WTC11 (cell line): ENCODE measurements at regions not wholly inside any gene's neighbourhood (a gene's known extent, or its start where the extent isn't known, plus 50 kb on each side); places are given as distances from the start of the nearest gene placed in this dataset.

ENCODE experiments used
- ATAC-seq: fragments of 200-7000 bp; cut with Tn5 transposase; 2 replicates; pipeline ENCODE4 v1.10.0; 2021; ENCODE audit warnings: mild to moderate bottlenecking, moderate library complexity
- CTCF ChIA-PET: fragments of 300-600 bp; sonication (Branson Sonifier 250); formaldehyde crosslinking; loops from one replicate; lab custom pipeline; 2021; ENCODE audit warnings: antibody characterized with exemption; lab: Charles Lee
- POLR2A ChIA-PET: fragments of 350-600 bp; sonication (Branson Sonifier 250); formaldehyde crosslinking; loops from one replicate; lab custom pipeline; 2021; ENCODE audit warnings: antibody characterized with exemption; lab: Charles Lee
- DNase-seq: peaks from one replicate; pipeline ENCODE4 v3.0.0; 2021; ENCODE audit warnings: low spot score
- H3K27ac Mint-ChIP-seq: 2 replicates; pipeline ENCODE4 v1.8.0; 2021; ENCODE audit warnings: mixed read lengths
- H3K27me3 Mint-ChIP-seq: 2 replicates; pipeline ENCODE4 v1.8.0; 2021; ENCODE audit warnings: low read depth, mild to moderate bottlenecking, moderate library complexity, mixed read lengths
- H3K36me3 Mint-ChIP-seq: 2 replicates; pipeline ENCODE4 v1.8.0; 2021; ENCODE audit warnings: mixed read lengths
- H3K4me1 Mint-ChIP-seq: 2 replicates; pipeline ENCODE4 v1.8.0; 2022; ENCODE audit warnings: mixed read lengths
- H3K4me3 Mint-ChIP-seq: 2 replicates; pipeline ENCODE4 v1.8.0; 2021; ENCODE audit warnings: mild to moderate bottlenecking, moderate library complexity, mixed read lengths
- H3K9me3 Mint-ChIP-seq: 2 replicates; pipeline ENCODE4 v1.8.0; 2021; ENCODE audit warnings: mixed read lengths
- CBFB ChIP-seq: sonication (generic); formaldehyde crosslinking; IDR thresholded peaks from 2 replicates; pipeline ENCODE4 v1.8.1; 2022; ENCODE audit warnings: mild to moderate bottlenecking, low read depth, missing genetic modification reagents
- ESRRA ChIP-seq: sonication (generic); formaldehyde crosslinking; IDR thresholded peaks from 2 replicates; pipeline ENCODE4 v1.8.1; 2022; ENCODE audit warnings: mild to moderate bottlenecking, missing genetic modification reagents, borderline replicate concordance
- FOXJ3 ChIP-seq: sonication (generic); formaldehyde crosslinking; IDR thresholded peaks from 2 replicates; pipeline ENCODE4 v1.9.0; 2021; ENCODE audit warnings: missing genetic modification reagents, mild to moderate bottlenecking, borderline replicate concordance
- FOXP1 ChIP-seq: sonication (generic); formaldehyde crosslinking; IDR thresholded peaks from 2 replicates; pipeline ENCODE4 v1.8.0; 2022; ENCODE audit warnings: missing genetic modification reagents, mild to moderate bottlenecking, moderate library complexity, borderline replicate concordance
- GABPB1 ChIP-seq: sonication (generic); formaldehyde crosslinking; IDR thresholded peaks from 2 replicates; pipeline ENCODE4 v1.8.1; 2023; ENCODE audit warnings: mild to moderate bottlenecking, missing genetic modification reagents
- GRHL2 ChIP-seq: fragments of 250-450 bp; sonication (Bioruptor Pico); IDR thresholded peaks from 2 replicates; pipeline ENCODE4 v1.8.0; 2022; ENCODE audit warnings: mild to moderate bottlenecking, moderate library complexity; ENCODE audit not compliant: insufficient replicate concordance, severe bottlenecking
- OVOL2 ChIP-seq: fragments of 250-450 bp; sonication (Bioruptor Pico); IDR thresholded peaks from 2 replicates; pipeline ENCODE4 v1.9.0; 2021; ENCODE audit warnings: mild to moderate bottlenecking, borderline replicate concordance
- SOX15 ChIP-seq: fragments of 250-450 bp; sonication (Bioruptor Pico); IDR thresholded peaks from 2 replicates; pipeline ENCODE4 v1.9.0; 2021; ENCODE audit warnings: mild to moderate bottlenecking
- ZNF138 ChIP-seq: sonication (generic); formaldehyde crosslinking; conservative IDR thresholded peaks from 2 replicates; pipeline ENCODE4 v1.8.1; 2022; ENCODE audit warnings: mild to moderate bottlenecking, moderate library complexity, missing genetic modification reagents
- TF ChIP-seq, protein P1 (sequence below): sonication (generic); formaldehyde crosslinking; IDR thresholded peaks from 2 replicates; pipeline ENCODE4 v1.8.1; 2023; ENCODE audit warnings: mild to moderate bottlenecking, missing genetic modification reagents, borderline replicate concordance
- TF ChIP-seq, protein P2 (sequence below): sonication (generic); formaldehyde crosslinking; IDR thresholded peaks from 2 replicates; pipeline ENCODE4 v1.8.1; 2023; ENCODE audit warnings: mild to moderate bottlenecking, missing genetic modification reagents
- TF ChIP-seq, protein P3 (sequence below): fragments of 250-450 bp; sonication (Bioruptor Pico); IDR thresholded peaks from 2 replicates; pipeline ENCODE4 v1.9.0; 2021; ENCODE audit warnings: moderate library complexity, mild to moderate bottlenecking, inconsistent platforms, borderline replicate concordance
- TF ChIP-seq, protein P4 (sequence below): sonication (generic); formaldehyde crosslinking; IDR thresholded peaks from 2 replicates; pipeline ENCODE4 v1.8.1; 2022; ENCODE audit warnings: missing genetic modification reagents, borderline replicate concordance
- TF ChIP-seq, protein P5 (sequence below): fragments of 200-600 bp; IDR thresholded peaks from 2 replicates; pipeline ENCODE4 v1.8.0; 2022; ENCODE audit warnings: antibody characterized with exemption
- TF ChIP-seq, protein P6 (sequence below): sonication (generic); formaldehyde crosslinking; IDR thresholded peaks from 2 replicates; pipeline ENCODE4 v1.8.1; 2023; ENCODE audit warnings: mild to moderate bottlenecking, moderate library complexity, missing genetic modification reagents
- TF ChIP-seq, protein P7 (sequence below): fragments of 250-450 bp; sonication (Bioruptor Pico); IDR thresholded peaks from 2 replicates; pipeline ENCODE4 v2.1.2; 2022; ENCODE audit warnings: mild to moderate bottlenecking, moderate library complexity
- TF ChIP-seq, protein P8 (sequence below): sonication (generic); formaldehyde crosslinking; conservative IDR thresholded peaks from 2 replicates; pipeline ENCODE4 v1.8.1; 2022; ENCODE audit warnings: mild to moderate bottlenecking, missing genetic modification reagents

DNA sequence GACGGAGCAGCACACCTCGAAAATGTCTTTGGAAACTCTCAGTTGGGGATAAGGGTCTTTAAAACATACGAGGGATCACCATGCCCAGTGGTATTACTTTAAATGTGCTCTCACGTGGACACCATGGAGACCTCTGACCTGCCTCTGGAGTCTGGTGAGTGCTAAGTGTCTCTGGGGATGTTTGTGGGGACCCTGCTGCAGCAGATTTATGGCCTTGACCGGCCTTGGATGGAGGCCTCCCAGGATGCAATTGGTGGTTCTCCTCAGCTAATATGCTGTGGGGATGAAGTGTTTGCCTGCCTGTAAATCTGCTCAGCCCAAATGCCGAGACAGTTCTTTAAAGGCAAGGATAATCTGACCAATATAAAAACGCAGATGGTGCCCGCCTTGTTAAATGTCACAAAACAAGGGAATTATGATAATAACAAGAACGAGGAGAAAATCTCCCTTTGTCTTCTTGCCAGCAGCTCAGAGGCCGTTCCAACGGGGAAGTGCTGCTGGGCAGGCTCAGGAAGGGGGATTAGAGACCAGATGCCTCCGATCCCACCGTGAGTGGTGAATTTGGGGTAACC lies 154.4 kb downstream of the ABCC12 start (continued):
- TF ChIP-seq, protein P1, sequence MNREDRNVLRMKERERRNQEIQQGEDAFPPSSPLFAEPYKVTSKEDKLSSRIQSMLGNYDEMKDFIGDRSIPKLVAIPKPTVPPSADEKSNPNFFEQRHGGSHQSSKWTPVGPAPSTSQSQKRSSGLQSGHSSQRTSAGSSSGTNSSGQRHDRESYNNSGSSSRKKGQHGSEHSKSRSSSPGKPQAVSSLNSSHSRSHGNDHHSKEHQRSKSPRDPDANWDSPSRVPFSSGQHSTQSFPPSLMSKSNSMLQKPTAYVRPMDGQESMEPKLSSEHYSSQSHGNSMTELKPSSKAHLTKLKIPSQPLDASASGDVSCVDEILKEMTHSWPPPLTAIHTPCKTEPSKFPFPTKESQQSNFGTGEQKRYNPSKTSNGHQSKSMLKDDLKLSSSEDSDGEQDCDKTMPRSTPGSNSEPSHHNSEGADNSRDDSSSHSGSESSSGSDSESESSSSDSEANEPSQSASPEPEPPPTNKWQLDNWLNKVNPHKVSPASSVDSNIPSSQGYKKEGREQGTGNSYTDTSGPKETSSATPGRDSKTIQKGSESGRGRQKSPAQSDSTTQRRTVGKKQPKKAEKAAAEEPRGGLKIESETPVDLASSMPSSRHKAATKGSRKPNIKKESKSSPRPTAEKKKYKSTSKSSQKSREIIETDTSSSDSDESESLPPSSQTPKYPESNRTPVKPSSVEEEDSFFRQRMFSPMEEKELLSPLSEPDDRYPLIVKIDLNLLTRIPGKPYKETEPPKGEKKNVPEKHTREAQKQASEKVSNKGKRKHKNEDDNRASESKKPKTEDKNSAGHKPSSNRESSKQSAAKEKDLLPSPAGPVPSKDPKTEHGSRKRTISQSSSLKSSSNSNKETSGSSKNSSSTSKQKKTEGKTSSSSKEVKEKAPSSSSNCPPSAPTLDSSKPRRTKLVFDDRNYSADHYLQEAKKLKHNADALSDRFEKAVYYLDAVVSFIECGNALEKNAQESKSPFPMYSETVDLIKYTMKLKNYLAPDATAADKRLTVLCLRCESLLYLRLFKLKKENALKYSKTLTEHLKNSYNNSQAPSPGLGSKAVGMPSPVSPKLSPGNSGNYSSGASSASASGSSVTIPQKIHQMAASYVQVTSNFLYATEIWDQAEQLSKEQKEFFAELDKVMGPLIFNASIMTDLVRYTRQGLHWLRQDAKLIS (CRISPR knock-in tag) = no peak
- TF ChIP-seq, protein P2, sequence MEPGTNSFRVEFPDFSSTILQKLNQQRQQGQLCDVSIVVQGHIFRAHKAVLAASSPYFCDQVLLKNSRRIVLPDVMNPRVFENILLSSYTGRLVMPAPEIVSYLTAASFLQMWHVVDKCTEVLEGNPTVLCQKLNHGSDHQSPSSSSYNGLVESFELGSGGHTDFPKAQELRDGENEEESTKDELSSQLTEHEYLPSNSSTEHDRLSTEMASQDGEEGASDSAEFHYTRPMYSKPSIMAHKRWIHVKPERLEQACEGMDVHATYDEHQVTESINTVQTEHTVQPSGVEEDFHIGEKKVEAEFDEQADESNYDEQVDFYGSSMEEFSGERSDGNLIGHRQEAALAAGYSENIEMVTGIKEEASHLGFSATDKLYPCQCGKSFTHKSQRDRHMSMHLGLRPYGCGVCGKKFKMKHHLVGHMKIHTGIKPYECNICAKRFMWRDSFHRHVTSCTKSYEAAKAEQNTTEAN (CRISPR knock-in tag) = no peak
- no peak for TF ChIP-seq SOX15 (CRISPR knock-in tag)
- TF ChIP-seq GRHL2 = no peak
- TF ChIP-seq, protein P3, sequence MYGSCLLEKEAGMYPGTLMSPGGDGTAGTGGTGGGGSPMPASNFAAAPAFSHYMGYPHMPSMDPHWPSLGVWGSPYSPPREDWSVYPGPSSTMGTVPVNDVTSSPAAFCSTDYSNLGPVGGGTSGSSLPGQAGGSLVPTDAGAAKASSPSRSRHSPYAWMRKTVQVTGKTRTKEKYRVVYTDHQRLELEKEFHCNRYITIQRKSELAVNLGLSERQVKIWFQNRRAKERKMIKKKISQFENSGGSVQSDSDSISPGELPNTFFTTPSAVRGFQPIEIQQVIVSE (CRISPR knock-in tag) = no peak
- no peak for TF ChIP-seq OVOL2 (CRISPR knock-in tag)
- TF ChIP-seq, protein P4, sequence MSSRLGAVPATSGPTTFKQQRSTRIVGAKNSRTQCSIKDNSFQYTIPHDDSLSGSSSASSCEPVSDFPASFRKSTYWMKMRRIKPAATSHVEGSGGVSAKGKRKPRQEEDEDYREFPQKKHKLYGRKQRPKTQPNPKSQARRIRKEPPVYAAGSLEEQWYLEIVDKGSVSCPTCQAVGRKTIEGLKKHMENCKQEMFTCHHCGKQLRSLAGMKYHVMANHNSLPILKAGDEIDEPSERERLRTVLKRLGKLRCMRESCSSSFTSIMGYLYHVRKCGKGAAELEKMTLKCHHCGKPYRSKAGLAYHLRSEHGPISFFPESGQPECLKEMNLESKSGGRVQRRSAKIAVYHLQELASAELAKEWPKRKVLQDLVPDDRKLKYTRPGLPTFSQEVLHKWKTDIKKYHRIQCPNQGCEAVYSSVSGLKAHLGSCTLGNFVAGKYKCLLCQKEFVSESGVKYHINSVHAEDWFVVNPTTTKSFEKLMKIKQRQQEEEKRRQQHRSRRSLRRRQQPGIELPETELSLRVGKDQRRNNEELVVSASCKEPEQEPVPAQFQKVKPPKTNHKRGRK (CRISPR knock-in tag) = no peak
- TF ChIP-seq, all 79 proteins: peak for 0

DNA sequence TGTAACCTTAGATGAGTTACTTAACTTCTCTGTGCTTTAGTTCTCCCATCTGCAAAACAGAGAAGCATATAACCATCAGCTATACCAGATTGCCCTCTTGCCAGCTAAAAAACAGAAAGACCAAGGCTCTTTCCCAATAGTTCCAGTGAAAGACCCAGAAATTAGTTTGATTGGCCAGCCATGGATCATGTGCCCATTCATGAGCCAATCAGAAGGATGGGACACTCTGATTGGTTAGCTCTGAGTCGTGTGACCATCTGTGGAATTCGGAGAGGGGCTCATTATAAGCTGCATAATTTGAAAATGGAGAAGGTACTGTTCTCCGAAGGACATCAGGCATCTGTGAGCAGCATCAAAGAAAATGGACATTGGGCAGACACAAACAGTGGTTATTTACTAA lies 155.2 kb downstream of the ABCC12 start:
- H3K27me3 Mint-ChIP-seq = no peaks in the 10 kb centered on the region
- CTCF ChIA-PET = no interaction called here

DNA sequence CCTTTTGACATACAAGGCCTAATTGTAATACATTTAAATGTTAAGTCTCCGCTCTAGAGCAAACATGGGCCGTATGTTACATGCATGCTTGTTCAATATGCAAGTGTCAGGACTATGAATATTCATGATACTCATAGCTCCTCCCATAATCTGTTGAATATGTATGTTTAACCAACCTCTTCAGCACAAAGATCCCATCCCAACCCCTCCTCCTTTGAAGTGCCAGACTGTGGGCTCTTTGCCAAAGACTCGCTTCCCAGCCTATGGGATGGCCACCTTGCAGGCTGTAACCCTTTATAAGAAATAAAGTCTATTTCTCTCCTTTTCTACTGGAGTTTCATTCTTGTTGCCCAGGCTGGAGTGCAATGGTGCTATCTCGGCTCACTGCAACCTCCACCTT lies 156.2 kb downstream of the ABCC12 start:
- Mint-ChIP-seq H3K4me1 (peaks cover 9% of the 10 kb centered on the region), H3K4me3 (no peak overlapping the region), H3K9me3 (peaks cover 13% of the 10 kb centered on the region), H3K27me3 (no peaks in the 10 kb centered on the region), H3K27ac (no peak overlapping the region), H3K36me3 (no peaks in the 10 kb centered on the region)
- ChIA-PET POLR2A (no interaction called here), CTCF (no interaction called here)
- no peak for ATAC-seq
- no peak for DNase-seq
- TF ChIP-seq ZNF138 (CRISPR knock-in tag) (no peak), FOXP1 (CRISPR knock-in tag) (no peak), ESRRA (CRISPR knock-in tag) (no peak), CBFB (CRISPR knock-in tag) (no peak), FOXJ3 (no peak), OVOL2 (CRISPR knock-in tag) (no peak)
- TF ChIP-seq, protein P5, sequence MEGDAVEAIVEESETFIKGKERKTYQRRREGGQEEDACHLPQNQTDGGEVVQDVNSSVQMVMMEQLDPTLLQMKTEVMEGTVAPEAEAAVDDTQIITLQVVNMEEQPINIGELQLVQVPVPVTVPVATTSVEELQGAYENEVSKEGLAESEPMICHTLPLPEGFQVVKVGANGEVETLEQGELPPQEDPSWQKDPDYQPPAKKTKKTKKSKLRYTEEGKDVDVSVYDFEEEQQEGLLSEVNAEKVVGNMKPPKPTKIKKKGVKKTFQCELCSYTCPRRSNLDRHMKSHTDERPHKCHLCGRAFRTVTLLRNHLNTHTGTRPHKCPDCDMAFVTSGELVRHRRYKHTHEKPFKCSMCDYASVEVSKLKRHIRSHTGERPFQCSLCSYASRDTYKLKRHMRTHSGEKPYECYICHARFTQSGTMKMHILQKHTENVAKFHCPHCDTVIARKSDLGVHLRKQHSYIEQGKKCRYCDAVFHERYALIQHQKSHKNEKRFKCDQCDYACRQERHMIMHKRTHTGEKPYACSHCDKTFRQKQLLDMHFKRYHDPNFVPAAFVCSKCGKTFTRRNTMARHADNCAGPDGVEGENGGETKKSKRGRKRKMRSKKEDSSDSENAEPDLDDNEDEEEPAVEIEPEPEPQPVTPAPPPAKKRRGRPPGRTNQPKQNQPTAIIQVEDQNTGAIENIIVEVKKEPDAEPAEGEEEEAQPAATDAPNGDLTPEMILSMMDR = no peak
- TF ChIP-seq, protein P6, sequence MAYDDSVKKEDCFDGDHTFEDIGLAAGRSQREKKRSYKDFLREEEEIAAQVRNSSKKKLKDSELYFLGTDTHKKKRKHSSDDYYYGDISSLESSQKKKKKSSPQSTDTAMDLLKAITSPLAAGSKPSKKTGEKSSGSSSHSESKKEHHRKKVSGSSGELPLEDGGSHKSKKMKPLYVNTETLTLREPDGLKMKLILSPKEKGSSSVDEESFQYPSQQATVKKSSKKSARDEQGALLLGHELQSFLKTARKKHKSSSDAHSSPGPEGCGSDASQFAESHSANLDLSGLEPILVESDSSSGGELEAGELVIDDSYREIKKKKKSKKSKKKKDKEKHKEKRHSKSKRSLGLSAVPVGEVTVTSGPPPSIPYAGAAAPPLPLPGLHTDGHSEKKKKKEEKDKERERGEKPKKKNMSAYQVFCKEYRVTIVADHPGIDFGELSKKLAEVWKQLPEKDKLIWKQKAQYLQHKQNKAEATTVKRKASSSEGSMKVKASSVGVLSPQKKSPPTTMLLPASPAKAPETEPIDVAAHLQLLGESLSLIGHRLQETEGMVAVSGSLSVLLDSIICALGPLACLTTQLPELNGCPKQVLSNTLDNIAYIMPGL = no peak
- TF ChIP-seq, protein P7, sequence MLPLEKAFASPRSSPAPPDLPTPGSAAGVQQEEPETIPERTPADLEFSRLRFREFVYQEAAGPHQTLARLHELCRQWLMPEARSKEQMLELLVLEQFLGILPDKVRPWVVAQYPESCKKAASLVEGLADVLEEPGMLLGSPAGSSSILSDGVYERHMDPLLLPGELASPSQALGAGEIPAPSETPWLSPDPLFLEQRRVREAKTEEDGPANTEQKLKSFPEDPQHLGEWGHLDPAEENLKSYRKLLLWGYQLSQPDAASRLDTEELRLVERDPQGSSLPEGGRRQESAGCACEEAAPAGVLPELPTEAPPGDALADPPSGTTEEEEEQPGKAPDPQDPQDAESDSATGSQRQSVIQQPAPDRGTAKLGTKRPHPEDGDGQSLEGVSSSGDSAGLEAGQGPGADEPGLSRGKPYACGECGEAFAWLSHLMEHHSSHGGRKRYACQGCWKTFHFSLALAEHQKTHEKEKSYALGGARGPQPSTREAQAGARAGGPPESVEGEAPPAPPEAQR (CRISPR knock-in tag) = no peak
- TF ChIP-seq, protein P8, sequence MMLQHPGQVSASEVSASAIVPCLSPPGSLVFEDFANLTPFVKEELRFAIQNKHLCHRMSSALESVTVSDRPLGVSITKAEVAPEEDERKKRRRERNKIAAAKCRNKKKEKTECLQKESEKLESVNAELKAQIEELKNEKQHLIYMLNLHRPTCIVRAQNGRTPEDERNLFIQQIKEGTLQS (CRISPR knock-in tag) = no peak

More for the DNA sequence above, 155.2 kb downstream of the ABCC12 start:
- Mint-ChIP-seq H3K36me3 (no peaks in the 10 kb centered on the region), H3K4me3 (no peak overlapping the region), H3K9me3 (peaks cover 13% of the 10 kb centered on the region), H3K27ac (no peak overlapping the region), H3K4me1 (peaks cover 9% of the 10 kb centered on the region)
- DNase-seq (no peak), ATAC-seq (no peak)
- POLR2A ChIA-PET = no interaction called here
- TF ChIP-seq GABPB1 (CRISPR knock-in tag) = no peak
